B cell (primary cell): ENCODE measurements at regions not wholly inside any gene's neighbourhood (a gene's known extent, or its start where the extent isn't known, plus 50 kb on each side); places are given as distances from the start of the nearest gene placed in this dataset.

Experiments used
- ATAC-seq: fragments of 200-7000 bp; cut with Tn5 transposase; one replicate; pipeline ENCODE4 v1.10.0; 2021; ENCODE audit warnings: low read depth, mild to moderate bottlenecking, moderate number of reproducible peaks, moderate library complexity
- CTCF ChIA-PET: fragments of 350-600 bp; sonication (Branson Sonifier 250); formaldehyde crosslinking; loops from one replicate; lab custom pipeline; 2021; ENCODE audit warnings: antibody characterized with exemption, inconsistent platforms; lab: Charles Lee
- POLR2A ChIA-PET: fragments of 350-600 bp; sonication (Branson Sonifier 250); formaldehyde crosslinking; loops from one replicate; lab custom pipeline; 2021; ENCODE audit warnings: antibody characterized with exemption; lab: Charles Lee
- DNase-seq: peaks from one replicate; pipeline ENCODE4 v3.0.0; 2013
- H2AFZ ChIP-seq: 2 replicates; pipeline ENCODE4 v1.6.1; 2012; ENCODE audit warnings: mild to moderate bottlenecking, low read depth, low read length; ENCODE audit not compliant: insufficient read depth, poor library complexity, severe bottlenecking
- H3K27ac ChIP-seq, 2 donors: 1 replicate in 1 of 2; 2 replicates in 1 of 2; pipeline ENCODE4 v1.5.1; 2012 to 2013; ENCODE audit warnings: low read length in 2 of 2, mild to moderate bottlenecking in 2 of 2, moderate library complexity in 1 of 2
- H3K27me3 ChIP-seq, 4 experiments: fragments of 200-600 bp in 1 of 4; sonication (generic) in 1 of 4; replicated peaks in 1 of 4; 1 replicate in 2 of 4; 2 replicates in 2 of 4; pipeline versions ENCODE4 v1.6.1 to v1.7.0; 2013 to 2016; ENCODE audit warnings: low read length in 3 of 4, mild to moderate bottlenecking in 2 of 4, mixed read lengths in 1 of 4, moderate library complexity in 1 of 4; ENCODE audit not compliant: insufficient read depth in 4 of 4, control insufficient read depth in 3 of 4; ENCODE audit errors: control extremely low read depth in 1 of 4
- H3K36me3 ChIP-seq, 2 experiments: replicated peaks in 1 of 2; 1 replicate in 1 of 2; 2 replicates in 1 of 2; pipeline versions ENCODE4 v1.6.1 to v1.7.1; 2013; ENCODE audit warnings: low read length in 1 of 2; ENCODE audit not compliant: insufficient read depth in 2 of 2, control insufficient read depth in 1 of 2; ENCODE audit errors: control extremely low read depth in 1 of 2, extremely low read depth in 1 of 2
- H3K4me1 ChIP-seq, 2 donors: fragments of 200-600 bp in 1 of 2; sonication (generic) in 1 of 2; 1 replicate in 1 of 2; 2 replicates in 1 of 2; pipeline versions ENCODE4 v1.5.1 to v1.6.1; 2013 to 2017; ENCODE audit warnings: low read length in 2 of 2; ENCODE audit not compliant: control insufficient read depth in 2 of 2, insufficient read depth in 2 of 2
- H3K4me2 ChIP-seq: replicated peaks from 2 replicates; pipeline ENCODE3; 2012; ENCODE audit warnings: mild to moderate bottlenecking, low read depth, low read length; ENCODE audit not compliant: poor library complexity, severe bottlenecking
- H3K4me3 ChIP-seq, 5 experiments: fragments of 200-600 bp in 1 of 5; sonication (generic) in 1 of 5; 1 replicate in 3 of 5; 2 replicates in 2 of 5; pipeline versions ENCODE4 v1.5.1 to v1.7.0; 2011 to 2016; ENCODE audit warnings: low read length in 4 of 5, mild to moderate bottlenecking in 4 of 5, low read depth in 2 of 5, control low read depth in 1 of 5, moderate library complexity in 1 of 5; ENCODE audit not compliant: insufficient read depth in 1 of 5; ENCODE audit errors: control extremely low read depth in 1 of 5, extremely low read depth in 1 of 5
- H3K79me2 ChIP-seq: fragments of 200-600 bp; sonication (generic); one replicate; pipeline ENCODE4 v1.6.0; 2016; ENCODE audit warnings: low read length; ENCODE audit not compliant: control insufficient read depth, insufficient read depth
- H3K9ac ChIP-seq: fragments of 200-600 bp; sonication (generic); 2 replicates; pipeline ENCODE4 v1.6.1; 2017; ENCODE audit warnings: mild to moderate bottlenecking, low read length, moderate library complexity
- H3K9me3 ChIP-seq, 3 donors: one replicate each; pipeline versions ENCODE4 v1.6.1 to v1.7.1; 2013; ENCODE audit warnings: low read length in 2 of 3; ENCODE audit not compliant: control insufficient read depth in 2 of 3, insufficient read depth in 1 of 3; ENCODE audit errors: control extremely low read depth in 1 of 3
- H4K20me1 ChIP-seq: 2 replicates; pipeline ENCODE4 v1.6.0; 2012; ENCODE audit warnings: mild to moderate bottlenecking, low read length; ENCODE audit not compliant: insufficient read depth, control insufficient read depth, poor library complexity, severe bottlenecking
- H3K27ac Mint-ChIP-seq: one replicate; pipeline ENCODE4 v1.8.0; 2021; ENCODE audit warnings: mixed read lengths
- H3K27me3 Mint-ChIP-seq: one replicate; pipeline ENCODE4 v1.8.0; 2021; ENCODE audit warnings: mixed read lengths
- H3K4me1 Mint-ChIP-seq: one replicate; pipeline ENCODE4 v1.8.0; 2021; ENCODE audit warnings: mixed read lengths
- H3K4me3 Mint-ChIP-seq: one replicate; pipeline ENCODE4 v1.8.0; 2021; ENCODE audit warnings: mixed read lengths
- H3K9me3 Mint-ChIP-seq: one replicate; pipeline ENCODE4 v1.8.0; 2022; ENCODE audit warnings: mixed read lengths; ENCODE audit not compliant: insufficient read depth
- CTCF ChIP-seq: fragments of 200-600 bp; IDR thresholded peaks from one replicate; pipeline ENCODE4 v1.8.0; 2022; ENCODE audit warnings: antibody characterized with exemption, mild to moderate bottlenecking
- EZH2 ChIP-seq: IDR thresholded peaks from 2 replicates; pipeline ENCODE4 v1.6.1; 2012; ENCODE audit warnings: borderline replicate concordance, low read depth, mild to moderate bottlenecking, moderate library complexity, low read length; ENCODE audit not compliant: insufficient read depth, poor library complexity, severe bottlenecking
- WGBS: methylation state at CpG from one replicate; pipeline ENCODE4 v1.1.5; 2013; ENCODE audit warnings: missing lambda C conversion rate; ENCODE audit not compliant: insufficient coverage; 5-methylcytosine and 5-hydroxymethylcytosine counted together
- intact Hi-C: fragments of 100-400 bp; cut with micrococcal nuclease; formaldehyde crosslinking; loops from one replicate; pipeline ENCODE4 v1.10.0; 2022

GRCh38 chrX:3780564-3780963 is 67.1 kb upstream of the PRKX start:
- Histone ChIP-seq H3K4me3 (no peak overlapping the region), H3K9ac (no peak overlapping the region), H2AFZ (no peak overlapping the region), H3K4me2 (no peak overlapping the region), H3K79me2 (no peaks in the 10 kb centered on the region), H3K36me3 (no peaks in the 10 kb centered on the region), H3K9me3 (peaks cover 0 to 3% (median 0%) of the 10 kb centered on the region in 3 donors), H3K4me1 (no peaks in the 10 kb centered on the region), H3K27me3 (no peaks in the 10 kb centered on the region), H4K20me1 (no peaks in the 10 kb centered on the region), H3K27ac (no peak overlapping the region)
- Mint-ChIP-seq H3K4me3 (no peak overlapping the region), H3K27ac (no peak overlapping the region), H3K9me3 (no peaks in the 10 kb centered on the region), H3K4me1 (no peaks in the 10 kb centered on the region), H3K27me3 (no peaks in the 10 kb centered on the region)
- no CpG with 5 or more reads among the region's 1 CpG for WGBS
- ATAC-seq = no peak
- intact Hi-C loops = no loop called here
- ChIA-PET POLR2A (no interaction called here), CTCF (no interaction called here)
- no peak for DNase-seq
- TF ChIP-seq CTCF (no peak), EZH2 (no peak)

GRCh38 chrX:3779546-3779945 is 66.1 kb upstream of the PRKX start:
- Histone ChIP-seq H3K4me1 (no peaks in the 10 kb centered on the region), H3K4me3 (no peak overlapping the region), H2AFZ (no peak overlapping the region), H3K9me3 (peaks cover 0 to 3% (median 0%) of the 10 kb centered on the region in 3 donors), H4K20me1 (no peaks in the 10 kb centered on the region), H3K9ac (no peak overlapping the region), H3K27me3 (no peaks in the 10 kb centered on the region), H3K36me3 (no peaks in the 10 kb centered on the region), H3K27ac (no peak overlapping the region), H3K79me2 (no peaks in the 10 kb centered on the region), H3K4me2 (no peak overlapping the region)
- Mint-ChIP-seq H3K4me1 (no peaks in the 10 kb centered on the region), H3K4me3 (no peak overlapping the region), H3K9me3 (no peaks in the 10 kb centered on the region), H3K27ac (no peak overlapping the region), H3K27me3 (no peaks in the 10 kb centered on the region)
- ATAC-seq (no peak), DNase-seq (no peak)
- TF ChIP-seq CTCF = no peak
- TF ChIP-seq EZH2 = no peak
- ChIA-PET POLR2A (no interaction called here), CTCF (no interaction called here)
- intact Hi-C loops = no loop called here
